ENCODE measurements at regions not wholly inside any gene's neighbourhood (a gene's known extent, or its start where the extent isn't known, plus 50 kb on each side); places are given as distances from the start of the nearest gene placed in this dataset.

- DNase-seq, result no peak
Measured at GRCh38 chr3:187823746-187824145, 78.5 kb upstream of the BCL6 start.

- DNase-seq, result no peak
Measured at GRCh38 chr3:187827723-187828122, 82.5 kb upstream of the BCL6 start.

- DNase-seq, result no peak
Measured at GRCh38 chr3:187828579-187829452, 83.5 kb upstream of the BCL6 start.

- no peak for DNase-seq
Measured at GRCh38 chr3:187830181-187830580, 84.9 kb upstream of the BCL6 start.

GRCh38 chr3:187831125-187832051 lies 86.1 kb upstream of the BCL6 start:
- DNase-seq, result peak; percentile 53

GRCh38 chr3:187832202-187832601 lies 86.9 kb upstream of the BCL6 start:
- DNase-seq, result no peak

- DNase-seq, result no peak
Measured at GRCh38 chr3:187833375-187833774, 88.1 kb upstream of the BCL6 start.

- DNase-seq, result no peak
Measured at GRCh38 chr3:187833799-187834578, 88.7 kb upstream of the BCL6 start.

- DNase-seq, result peak; percentile 36
Measured at GRCh38 chr3:187836823-187837770, 91.8 kb upstream of the BCL6 start.

GRCh38 chr3:187838016-187838540 lies 92.8 kb upstream of the BCL6 start:
- DNase-seq, result no peak

GRCh38 chr3:187839422-187839821 lies 94.2 kb upstream of the BCL6 start:
- DNase-seq, result no peak

- DNase-seq, result no peak
Measured at GRCh38 chr3:187840856-187841255, 95.6 kb upstream of the BCL6 start.

- no peak for DNase-seq
Measured at GRCh38 chr3:187841560-187841959, 96.3 kb upstream of the BCL6 start.

- DNase-seq, result no peak
Measured at GRCh38 chr3:187843654-187844053, 98.4 kb upstream of the BCL6 start.

GRCh38 chr3:187844708-187845107 lies 99.4 kb upstream of the BCL6 start:
- no peak for DNase-seq

- DNase-seq, result no peak
Measured at GRCh38 chr3:187845826-187846225, 100.6 kb upstream of the BCL6 start.

GRCh38 chr3:187848401-187848800 lies 103.1 kb upstream of the BCL6 start:
- no peak for DNase-seq

- DNase-seq, result no peak
Measured at GRCh38 chr3:187849016-187849654, 103.9 kb upstream of the BCL6 start.

GRCh38 chr3:187850258-187850921 lies 105.1 kb upstream of the BCL6 start:
- no peak for DNase-seq

Measured in left hindlimb (tissue), 1 donor.